BE2C (cell line): ENCODE measurements at regions not wholly inside any gene's neighbourhood (a gene's known extent, or its start where the extent isn't known, plus 50 kb on each side); places are given as distances from the start of the nearest gene placed in this dataset.

ENCODE experiments used
- DNase-seq: peaks from one replicate; pipeline ENCODE4 v3.0.0-alpha.2; 2020
- H3K27me3 ChIP-seq: fragments of 250-450 bp; sonication (Bioruptor Pico); 2 replicates; pipeline ENCODE4 v1.5.1; 2020; ENCODE audit warnings: mild to moderate bottlenecking
- H3K36me3 ChIP-seq: fragments of 250-450 bp; sonication (Bioruptor Pico); 2 replicates; pipeline ENCODE4 v1.5.1; 2020; ENCODE audit warnings: mild to moderate bottlenecking
- H3K4me1 ChIP-seq: fragments of 250-450 bp; sonication (Bioruptor Pico); 2 replicates; pipeline ENCODE4 v1.5.1; 2020
- H3K4me3 ChIP-seq: 2 replicates; pipeline ENCODE4 v1.5.1; 2011; ENCODE audit warnings: low read depth, low read length
- H3K9me3 ChIP-seq: fragments of 250-450 bp; sonication (Bioruptor Pico); 2 replicates; pipeline ENCODE4 v1.5.1; 2020
- TF ChIP-seq, protein P1 (sequence below): IDR thresholded peaks from 2 replicates; pipeline ENCODE4 v1.5.1; 2012; ENCODE audit warnings: mild to moderate bottlenecking, low read depth, low read length

DNA sequence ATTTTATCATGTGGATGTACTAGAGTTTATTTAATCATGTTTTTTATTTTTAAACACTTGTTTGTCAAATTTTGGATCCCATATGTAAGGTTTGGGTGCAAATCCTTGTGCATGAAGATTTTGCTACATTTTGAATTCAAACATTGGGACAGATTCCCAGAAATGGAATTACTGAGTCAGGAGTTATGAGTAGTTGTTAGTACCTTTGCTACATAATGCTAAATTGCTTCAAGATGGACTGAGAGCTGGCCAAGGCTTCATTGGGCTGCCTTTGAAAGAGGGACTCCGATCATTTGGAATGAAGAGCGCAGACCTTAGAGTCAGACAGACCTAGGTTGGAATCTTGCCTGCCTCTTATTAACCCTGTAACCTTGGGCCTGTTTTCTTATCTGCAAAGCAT lies 154.9 kb upstream of the PWP1 start:
- TF ChIP-seq, protein P1, sequence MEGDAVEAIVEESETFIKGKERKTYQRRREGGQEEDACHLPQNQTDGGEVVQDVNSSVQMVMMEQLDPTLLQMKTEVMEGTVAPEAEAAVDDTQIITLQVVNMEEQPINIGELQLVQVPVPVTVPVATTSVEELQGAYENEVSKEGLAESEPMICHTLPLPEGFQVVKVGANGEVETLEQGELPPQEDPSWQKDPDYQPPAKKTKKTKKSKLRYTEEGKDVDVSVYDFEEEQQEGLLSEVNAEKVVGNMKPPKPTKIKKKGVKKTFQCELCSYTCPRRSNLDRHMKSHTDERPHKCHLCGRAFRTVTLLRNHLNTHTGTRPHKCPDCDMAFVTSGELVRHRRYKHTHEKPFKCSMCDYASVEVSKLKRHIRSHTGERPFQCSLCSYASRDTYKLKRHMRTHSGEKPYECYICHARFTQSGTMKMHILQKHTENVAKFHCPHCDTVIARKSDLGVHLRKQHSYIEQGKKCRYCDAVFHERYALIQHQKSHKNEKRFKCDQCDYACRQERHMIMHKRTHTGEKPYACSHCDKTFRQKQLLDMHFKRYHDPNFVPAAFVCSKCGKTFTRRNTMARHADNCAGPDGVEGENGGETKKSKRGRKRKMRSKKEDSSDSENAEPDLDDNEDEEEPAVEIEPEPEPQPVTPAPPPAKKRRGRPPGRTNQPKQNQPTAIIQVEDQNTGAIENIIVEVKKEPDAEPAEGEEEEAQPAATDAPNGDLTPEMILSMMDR, result no peak

DNA sequence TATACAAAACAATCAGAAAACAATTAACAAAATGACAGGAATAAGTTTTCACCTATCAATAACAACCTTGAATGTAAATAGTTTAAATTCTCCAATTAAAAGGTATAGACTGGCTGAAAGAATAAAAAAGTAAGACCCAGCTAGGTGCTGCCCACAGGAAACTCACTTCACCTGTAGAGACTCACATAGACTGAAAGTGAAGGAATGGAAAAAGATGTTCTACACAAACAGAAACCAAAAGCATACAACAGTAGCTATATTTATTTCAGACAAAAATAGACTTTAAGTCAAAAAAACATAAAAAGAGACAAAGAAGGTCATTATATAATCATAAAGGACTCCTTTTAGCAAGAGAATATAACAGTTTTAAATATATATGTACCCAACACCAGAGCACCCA lies 152.4 kb upstream of the PWP1 start:
- H3K27me3 ChIP-seq, result peaks cover 3% of the 10 kb centered on the region; the same call in 1 of the 2 replicates
- no peaks in the 10 kb centered on the region for H3K4me1 ChIP-seq
- H3K36me3 ChIP-seq, result no peaks in the 10 kb centered on the region
- H3K9me3 ChIP-seq, result no peaks in the 10 kb centered on the region
- no peak for DNase-seq
- no peak overlapping the region for H3K4me3 ChIP-seq
- TF ChIP-seq, protein P1, result no peak

More for the DNA sequence above, 154.9 kb upstream of the PWP1 start:
- no peaks in the 10 kb centered on the region for H3K9me3 ChIP-seq
- no peaks in the 10 kb centered on the region for H3K36me3 ChIP-seq
- H3K4me3 ChIP-seq, result no peak overlapping the region
- H3K27me3 ChIP-seq, result peaks cover 3% of the 10 kb centered on the region; the same call in 1 of the 2 replicates
- DNase-seq, result no peak
- H3K4me1 ChIP-seq, result no peaks in the 10 kb centered on the region

DNA sequence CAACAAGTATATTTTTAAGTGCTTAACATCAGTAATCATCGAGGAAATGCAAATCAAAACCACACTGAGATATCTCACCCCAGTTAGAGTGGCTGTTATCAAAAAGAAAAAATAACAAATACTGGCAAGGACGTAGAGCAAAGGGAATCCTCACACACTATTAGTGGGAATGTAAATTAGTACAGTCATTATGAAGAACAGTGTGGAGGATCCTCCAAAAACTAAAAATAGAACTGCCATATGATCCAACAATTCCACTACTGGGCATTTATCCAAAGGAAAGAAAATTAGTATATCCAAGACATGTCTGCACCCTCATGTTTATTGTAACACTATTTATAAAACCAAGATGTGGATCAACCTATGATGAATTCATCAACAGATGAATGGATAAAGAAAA lies 149.0 kb upstream of the PWP1 start:
- no peaks in the 10 kb centered on the region for H3K9me3 ChIP-seq
- TF ChIP-seq, protein P1, result no peak
- peaks cover 3% of the 10 kb centered on the region; the same call in 1 of the 2 replicates for H3K27me3 ChIP-seq
- no peaks in the 10 kb centered on the region for H3K4me1 ChIP-seq
- no peak for DNase-seq
- no peak overlapping the region for H3K4me3 ChIP-seq
- H3K36me3 ChIP-seq, result no peaks in the 10 kb centered on the region

DNA sequence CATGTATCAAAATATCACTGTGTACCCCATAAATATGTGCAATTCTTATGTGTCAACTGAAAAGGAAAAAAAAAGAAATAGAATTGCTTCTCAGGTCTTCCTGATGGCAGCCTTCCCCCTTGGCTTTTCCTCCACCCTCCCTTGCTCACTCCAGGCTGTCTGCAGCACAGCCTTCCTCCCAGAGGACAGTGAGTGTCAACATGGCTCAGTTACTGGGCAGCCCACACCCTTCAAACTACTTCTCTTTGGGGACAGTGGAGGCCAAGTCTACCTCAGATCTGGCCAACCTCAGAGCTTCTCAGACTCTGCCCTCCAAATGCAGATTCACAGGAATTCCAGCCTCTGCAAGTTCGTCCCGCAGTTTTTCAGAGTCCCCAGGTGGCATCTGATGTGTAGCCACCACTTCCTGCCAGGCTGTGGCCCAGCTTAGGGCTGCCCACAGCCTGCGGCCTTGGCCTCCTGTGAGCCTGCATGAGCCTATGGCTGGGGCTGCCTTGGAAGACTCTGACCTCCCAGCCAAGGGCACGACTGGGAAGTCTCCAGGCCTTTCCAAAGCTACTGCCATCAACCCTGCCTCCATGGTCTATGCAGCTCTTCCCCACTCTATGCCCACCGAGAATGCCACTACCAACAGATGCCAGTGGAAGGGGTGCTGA lies 148.0 kb upstream of the PWP1 start:
- no peaks in the 10 kb centered on the region for H3K4me1 ChIP-seq
- H3K36me3 ChIP-seq, result no peaks in the 10 kb centered on the region
- no peak overlapping the region for H3K4me3 ChIP-seq
- H3K9me3 ChIP-seq, result no peaks in the 10 kb centered on the region
- TF ChIP-seq, protein P1, result no peak
- H3K27me3 ChIP-seq, result peaks cover 3% of the 10 kb centered on the region; the same call in 1 of the 2 replicates
- no peak for DNase-seq

DNA sequence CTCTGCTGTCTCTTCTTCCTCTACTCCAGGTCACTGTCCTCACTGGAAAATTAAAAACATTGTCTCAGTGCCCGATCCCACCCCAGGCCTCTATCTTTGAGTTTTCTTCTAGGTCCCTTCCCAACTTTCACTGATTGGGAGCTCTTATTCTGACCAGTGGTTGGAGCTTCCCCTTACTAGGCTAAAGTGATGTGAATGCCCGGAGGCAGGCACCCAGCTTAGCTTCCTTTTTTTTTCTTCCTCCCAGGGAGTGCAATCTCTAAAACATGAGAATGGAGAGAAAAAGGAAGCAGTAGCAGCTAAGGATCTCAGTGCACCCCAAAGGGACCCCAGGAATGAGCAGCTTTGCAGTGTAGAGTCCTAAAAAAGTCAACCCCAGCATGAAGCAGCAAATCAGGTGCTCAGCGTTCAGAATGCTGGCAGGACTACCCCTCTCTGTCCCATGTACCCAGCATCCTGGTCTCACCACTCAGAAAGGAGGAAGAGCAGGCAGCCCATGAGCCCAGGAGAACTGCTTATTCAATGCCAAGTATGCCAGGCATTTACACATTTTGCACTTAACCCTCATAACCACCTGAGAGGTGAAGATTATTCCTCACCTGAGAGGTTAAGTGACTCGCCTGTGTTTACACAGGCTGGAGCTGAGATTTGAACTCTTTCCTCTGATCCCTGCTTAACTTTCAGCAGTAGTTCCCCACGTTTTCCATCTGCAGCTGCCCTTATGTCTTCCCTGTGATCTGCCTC lies 146.2 kb upstream of the PWP1 start:
- DNase-seq, result no peak
- Histone ChIP-seq H3K36me3 (no peaks in the 10 kb centered on the region), H3K9me3 (no peaks in the 10 kb centered on the region), H3K27me3 (peaks cover 3% of the 10 kb centered on the region; the same call in 1 of the 2 replicates), H3K4me3 (no peak overlapping the region), H3K4me1 (no peaks in the 10 kb centered on the region)
- TF ChIP-seq, protein P1, result no peak
